ENCODE measurements at regions not wholly inside any gene's neighbourhood (a gene's known extent, or its start where the extent isn't known, plus 50 kb on each side); places are given as distances from the start of the nearest gene placed in this dataset.

- TF ChIP-seq EZH2phosphoT487 (IDR thresholded peaks at IDR 0.05; ENCODE audit: insufficient read depth, low read depth) (no peak), EZH2 (IDR thresholded peaks at IDR 0.05; ENCODE audit: insufficient read depth, poor library complexity, severe bottlenecking) (no peak)
These were observed 106.6 kb upstream of the AMN1 start for GRCh38 chr12:31835276-31835882.

Measured in GM23248 (cell line).